AG10803 (cell line): ENCODE measurements at regions not wholly inside any gene's neighbourhood (a gene's known extent, or its start where the extent isn't known, plus 50 kb on each side); places are given as distances from the start of the nearest gene placed in this dataset.

ENCODE experiments used
- DNase-seq: peaks from one replicate; pipeline ENCODE4 v3.0.0; 2010; ENCODE audit warnings: low read depth
- H3K4me3 ChIP-seq: 2 replicates; pipeline ENCODE4 v1.5.1; 2011; ENCODE audit warnings: mild to moderate bottlenecking, low read length, control low read depth
- CTCF ChIP-seq: conservative IDR thresholded peaks from 2 replicates; pipeline ENCODE4 v1.5.1; 2011; ENCODE audit warnings: mild to moderate bottlenecking, low read length, control low read depth, inconsistent platforms

- no peak overlapping the region for H3K4me3 ChIP-seq
- DNase-seq = no peak
These were observed 239.9 kb upstream of the BTBD3 start for GRCh38 chr20:11677836-11678235.

GRCh38 chr20:11682285-11682684 lies 235.4 kb upstream of the BTBD3 start:
- no peak for TF ChIP-seq CTCF
- DNase-seq = no peak
- no peak overlapping the region for H3K4me3 ChIP-seq

More at GRCh38 chr20:11677836-11678235, 239.9 kb upstream of the BTBD3 start:
- TF ChIP-seq CTCF = no peak

GRCh38 chr20:11686195-11686594 lies 231.5 kb upstream of the BTBD3 start:
- no peak for TF ChIP-seq CTCF

GRCh38 chr20:11686820-11687543 lies 230.7 kb upstream of the BTBD3 start:
- peak overlapping the region; percentile 33 for H3K4me3 ChIP-seq
- DNase-seq = peak; percentile 4
- no peak for TF ChIP-seq CTCF

More at GRCh38 chr20:11686195-11686594, 231.5 kb upstream of the BTBD3 start:
- DNase-seq = no peak
- H3K4me3 ChIP-seq = no peak overlapping the region

GRCh38 chr20:11687546-11688292 lies 230.0 kb upstream of the BTBD3 start:
- no peak overlapping the region for H3K4me3 ChIP-seq
- DNase-seq = no peak
- TF ChIP-seq CTCF = no peak

- H3K4me3 ChIP-seq = no peak overlapping the region
- TF ChIP-seq CTCF = no peak
- DNase-seq = no peak
These were observed 228.4 kb upstream of the BTBD3 start for GRCh38 chr20:11689262-11689661.

GRCh38 chr20:11691766-11692165 lies 225.9 kb upstream of the BTBD3 start:
- no peak for TF ChIP-seq CTCF
- DNase-seq = no peak
- no peak overlapping the region for H3K4me3 ChIP-seq
